ENCODE measurements at regions not wholly inside any gene's neighbourhood (a gene's known extent, or its start where the extent isn't known, plus 50 kb on each side); places are given as distances from the start of the nearest gene placed in this dataset.
"Not testable (repeated sequence)": the region's sequence is repeated elsewhere in the genome, so short reads cannot be mapped to it uniquely, and the experiment has no call there.

DNA sequence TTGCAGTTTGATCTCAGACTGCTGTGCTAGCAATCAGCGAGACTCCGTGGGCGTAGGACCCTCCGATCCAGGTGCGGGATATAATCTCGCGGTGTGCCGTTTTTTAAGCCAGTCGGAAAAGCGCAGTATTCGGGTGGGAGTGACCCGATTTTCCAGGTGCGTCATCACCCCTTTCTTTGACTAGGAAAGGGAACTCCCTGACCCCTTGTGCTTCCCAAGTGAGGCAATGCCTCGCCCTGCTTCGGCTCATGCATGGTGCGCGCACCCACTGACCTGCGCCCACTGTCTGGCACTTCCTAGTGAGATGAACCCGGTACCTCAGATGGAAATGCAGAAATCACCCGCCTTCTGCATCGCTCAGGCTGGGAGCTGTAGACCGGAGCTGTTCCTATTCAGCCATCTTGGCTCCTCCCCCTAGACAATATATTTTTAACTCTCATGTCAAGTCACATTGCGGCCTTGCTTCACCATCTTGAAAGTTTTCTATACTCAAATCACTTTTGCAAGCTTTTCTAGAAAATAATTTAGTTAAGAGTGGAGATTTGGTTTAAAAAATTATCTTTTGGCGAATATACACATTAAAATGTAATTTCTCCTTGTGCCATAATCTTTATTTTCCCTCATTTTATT lies 64.1 kb upstream of the PPP3CA start:
- not testable (repeated sequence) for H3K27ac ChIP-seq (ENCODE audit: low read length); H3K36me3 ChIP-seq (ENCODE audit: control insufficient read depth, insufficient read depth, low read length); DNase-seq; H3K9me3 ChIP-seq (replicated peaks; ENCODE audit: control insufficient read depth, low read depth, low read length); H3K4me3 ChIP-seq (ENCODE audit: low read length); H3K27me3 ChIP-seq (ENCODE audit: control insufficient read depth, insufficient read depth, low read length); H3K4me1 ChIP-seq (ENCODE audit: control insufficient read depth, insufficient read depth, low read length)
- 96% methylated on average over 21 of the region's 24 CpGs for WGBS (ENCODE audit: insufficient coverage)

DNA sequence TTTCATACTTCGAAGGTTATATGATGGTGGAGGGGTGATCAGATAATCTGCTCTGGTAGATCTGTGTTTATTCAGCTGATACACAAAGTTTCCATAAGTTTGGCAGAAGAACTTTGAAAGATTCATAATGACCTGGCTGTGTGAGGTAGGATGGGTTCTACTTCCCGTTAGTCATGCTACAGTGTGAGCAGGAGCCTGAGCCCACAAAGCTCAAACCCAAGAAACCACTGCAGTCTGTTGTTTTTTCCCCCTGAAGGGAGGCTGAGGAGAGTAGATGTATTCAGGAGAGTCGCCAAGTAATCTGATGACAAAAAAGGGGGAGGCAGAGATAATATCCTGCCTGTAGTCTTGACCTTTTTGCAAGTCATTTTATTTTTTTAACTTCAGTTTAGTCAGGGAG lies 52.8 kb upstream of the PPP3CA start:
- DNase-seq = no peak
- H3K4me3 ChIP-seq (ENCODE audit: low read length) = no peak overlapping the region
- no peaks in the 10 kb centered on the region for H3K27me3 ChIP-seq (ENCODE audit: control insufficient read depth, insufficient read depth, low read length)
- H3K36me3 ChIP-seq (ENCODE audit: control insufficient read depth, insufficient read depth, low read length) = no peaks in the 10 kb centered on the region
- no peaks in the 10 kb centered on the region for H3K4me1 ChIP-seq (ENCODE audit: control insufficient read depth, insufficient read depth, low read length)
- WGBS (ENCODE audit: insufficient coverage) = no CpG with 5 or more reads among the region's 3 CpGs
- H3K27ac ChIP-seq (ENCODE audit: low read length) = no peak overlapping the region
- H3K9me3 ChIP-seq (replicated peaks; ENCODE audit: control insufficient read depth, low read depth, low read length) = no peaks in the 10 kb centered on the region

DNA sequence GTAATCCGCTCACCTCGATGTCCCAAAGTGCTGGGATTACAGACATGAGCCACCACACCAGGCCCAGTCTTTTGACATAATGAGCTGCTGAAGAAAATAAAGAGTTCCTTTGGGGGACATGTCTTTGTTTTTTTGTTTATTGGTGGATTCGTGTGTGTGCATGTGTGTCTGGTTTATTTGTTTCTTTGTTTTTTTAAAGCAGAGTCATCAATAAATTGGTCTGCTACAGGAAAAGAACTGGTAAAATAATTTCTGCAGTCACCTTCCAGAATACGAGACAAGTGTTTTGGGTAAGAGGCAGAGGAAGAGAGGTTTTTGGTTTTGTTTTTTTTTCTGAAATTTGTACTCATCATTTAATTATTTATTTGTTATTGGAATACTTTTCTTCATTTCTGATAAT lies 51.5 kb upstream of the PPP3CA start:
- Histone ChIP-seq H3K4me1 (ENCODE audit: control insufficient read depth, insufficient read depth, low read length) (no peaks in the 10 kb centered on the region), H3K4me3 (ENCODE audit: low read length) (no peak overlapping the region), H3K27me3 (ENCODE audit: control insufficient read depth, insufficient read depth, low read length) (no peaks in the 10 kb centered on the region), H3K36me3 (ENCODE audit: control insufficient read depth, insufficient read depth, low read length) (no peaks in the 10 kb centered on the region), H3K9me3 (replicated peaks; ENCODE audit: control insufficient read depth, low read depth, low read length) (no peaks in the 10 kb centered on the region), H3K27ac (ENCODE audit: low read length) (no peak overlapping the region)
- no peak for DNase-seq
- WGBS (ENCODE audit: insufficient coverage) = 93% methylated on average over 2 of the region's 4 CpGs
